CD8-positive, alpha-beta memory T cell (primary cell): ENCODE measurements at regions not wholly inside any gene's neighbourhood (a gene's known extent, or its start where the extent isn't known, plus 50 kb on each side); places are given as distances from the start of the nearest gene placed in this dataset.
"Not testable (repeated sequence)": the region's sequence is repeated elsewhere in the genome, so short reads cannot be mapped to it uniquely, and the experiment has no call there.

Experiments used
- CTCF ChIA-PET: fragments of 350-600 bp; sonication (Branson Sonifier 250); formaldehyde crosslinking; loops from one replicate; lab custom pipeline; 2021; ENCODE audit warnings: antibody characterized with exemption; lab: Charles Lee
- POLR2A ChIA-PET: fragments of 350-600 bp; sonication (Branson Sonifier 250); formaldehyde crosslinking; loops from one replicate; lab custom pipeline; 2021; ENCODE audit warnings: antibody characterized with exemption; lab: Charles Lee
- DNase-seq, 5 donors: peaks; one replicate each; pipeline versions ENCODE4 v3.0.0 to v3.0.0-alpha.2; 2020 to 2022; ENCODE audit warnings: mixed read lengths in 1 of 5
- H3K27ac ChIP-seq: one replicate; pipeline ENCODE4 v1.7.0; 2013; ENCODE audit warnings: low read depth, mild to moderate bottlenecking, low read length, moderate library complexity
- H3K27me3 ChIP-seq: 2 replicates; pipeline ENCODE4 v1.7.0; 2013; ENCODE audit warnings: low read length, mild to moderate bottlenecking; ENCODE audit not compliant: insufficient read depth, poor library complexity, severe bottlenecking
- H3K36me3 ChIP-seq: 2 replicates; pipeline ENCODE4 v1.7.0; 2013; ENCODE audit warnings: mild to moderate bottlenecking, low read length, moderate library complexity; ENCODE audit not compliant: insufficient read depth
- H3K4me1 ChIP-seq: 2 replicates; pipeline ENCODE4 v1.7.0; 2013; ENCODE audit warnings: mild to moderate bottlenecking, low read length, moderate library complexity; ENCODE audit not compliant: insufficient read depth
- H3K4me3 ChIP-seq: 2 replicates; pipeline ENCODE4 v1.7.0; 2013; ENCODE audit warnings: mild to moderate bottlenecking, low read length
- H3K9me3 ChIP-seq: 2 replicates; pipeline ENCODE4 v1.7.0; 2013; ENCODE audit warnings: mild to moderate bottlenecking, low read length
- H3K27ac Mint-ChIP-seq, 8 donors: one replicate each; pipeline ENCODE4 v1.8.0; 2020 to 2021; ENCODE audit warnings: mixed read lengths in 8 of 8, mild to moderate bottlenecking in 6 of 8, inconsistent platforms in 3 of 8, moderate library complexity in 3 of 8
- H3K27me3 Mint-ChIP-seq, 2 donors: one replicate each; pipeline ENCODE4 v1.8.0; 2020 to 2021; ENCODE audit warnings: mixed read lengths in 2 of 2, mild to moderate bottlenecking in 1 of 2, moderate library complexity in 1 of 2
- H3K36me3 Mint-ChIP-seq, 3 donors: one replicate each; pipeline ENCODE4 v1.8.0; 2020 to 2021; ENCODE audit warnings: mixed read lengths in 3 of 3, inconsistent platforms in 1 of 3, mild to moderate bottlenecking in 1 of 3
- H3K4me1 Mint-ChIP-seq, 3 donors: one replicate each; pipeline ENCODE4 v1.8.0; 2020 to 2021; ENCODE audit warnings: mixed read lengths in 3 of 3, inconsistent platforms in 1 of 3, mild to moderate bottlenecking in 1 of 3
- H3K4me3 Mint-ChIP-seq, 7 donors: one replicate each; pipeline ENCODE4 v1.8.0; 2020 to 2021; ENCODE audit warnings: mixed read lengths in 7 of 7, mild to moderate bottlenecking in 6 of 7, moderate library complexity in 4 of 7, inconsistent platforms in 2 of 7
- H3K9me3 Mint-ChIP-seq, 5 donors: one replicate each; pipeline ENCODE4 v1.8.0; 2020 to 2022; ENCODE audit warnings: mixed read lengths in 5 of 5, mild to moderate bottlenecking in 3 of 5, moderate library complexity in 2 of 5, inconsistent platforms in 1 of 5

GRCh38 chr3:81087607-81088006 lies 673.8 kb downstream of the GBE1 start:
- H3K4me3 Mint-ChIP-seq = no peak overlapping the region
- CTCF ChIA-PET = interaction anchor here (1.2 kb wide), 1 partner anchor 126 kb away, joined by 3 read pairs; no protein-coding TSS in a partner anchor
- no peaks in the 10 kb centered on the region for H3K36me3 Mint-ChIP-seq
- POLR2A ChIA-PET = no interaction called here
- no peaks in the 10 kb centered on the region for H3K4me1 Mint-ChIP-seq
- Histone ChIP-seq H3K4me1 (no peaks in the 10 kb centered on the region), H3K27me3 (no peaks in the 10 kb centered on the region), H3K9me3 (no peaks in the 10 kb centered on the region), H3K27ac (no peak overlapping the region), H3K4me3 (no peak overlapping the region), H3K36me3 (no peaks in the 10 kb centered on the region)
- H3K27me3 Mint-ChIP-seq = no peaks in the 10 kb centered on the region
- H3K9me3 Mint-ChIP-seq = peaks cover 0 to 33% (median 9%) of the 10 kb centered on the region in 5 donors
- H3K27ac Mint-ChIP-seq = no peak overlapping the region
- no peak for DNase-seq

GRCh38 chr3:81086348-81086747 lies 675.1 kb downstream of the GBE1 start:
- H3K27ac ChIP-seq = no peak overlapping the region
- H3K9me3 ChIP-seq = no peaks in the 10 kb centered on the region
- ChIA-PET POLR2A (no interaction called here), CTCF (no interaction called here)
- H3K27me3 ChIP-seq = no peaks in the 10 kb centered on the region
- no peak overlapping the region for H3K4me3 ChIP-seq
- DNase-seq = no peak
- Mint-ChIP-seq H3K9me3 (peaks cover 0 to 41% (median 8%) of the 10 kb centered on the region in 5 donors), H3K36me3 (no peaks in the 10 kb centered on the region), H3K27ac (no peak overlapping the region), H3K4me3 (no peak overlapping the region), H3K27me3 (no peaks in the 10 kb centered on the region), H3K4me1 (no peaks in the 10 kb centered on the region)
- no peaks in the 10 kb centered on the region for H3K4me1 ChIP-seq
- no peaks in the 10 kb centered on the region for H3K36me3 ChIP-seq

GRCh38 chr3:81080608-81081007 lies 680.8 kb downstream of the GBE1 start:
- Histone ChIP-seq H3K27ac (no peak overlapping the region), H3K36me3 (no peaks in the 10 kb centered on the region), H3K4me3 (no peak overlapping the region), H3K27me3 (no peaks in the 10 kb centered on the region), H3K4me1 (no peaks in the 10 kb centered on the region), H3K9me3 (no peaks in the 10 kb centered on the region)
- ChIA-PET POLR2A (no interaction called here), CTCF (no interaction called here)
- H3K27me3 Mint-ChIP-seq = no peaks in the 10 kb centered on the region
- no peak overlapping the region for H3K27ac Mint-ChIP-seq
- no peak overlapping the region for H3K4me3 Mint-ChIP-seq
- H3K9me3 Mint-ChIP-seq = peaks cover 4 to 30% (median 13%) of the 10 kb centered on the region in 5 donors
- no peaks in the 10 kb centered on the region for H3K4me1 Mint-ChIP-seq
- no peaks in the 10 kb centered on the region for H3K36me3 Mint-ChIP-seq
- no peak for DNase-seq

GRCh38 chr3:81072591-81072990 lies 688.9 kb downstream of the GBE1 start:
- H3K4me3 Mint-ChIP-seq = no peak overlapping the region
- H3K9me3 Mint-ChIP-seq = peaks cover 6 to 22% (median 7%) of the 10 kb centered on the region in 5 donors
- Histone ChIP-seq H3K9me3 (no peaks in the 10 kb centered on the region), H3K4me1 (no peaks in the 10 kb centered on the region), H3K36me3 (no peaks in the 10 kb centered on the region), H3K27me3 (no peaks in the 10 kb centered on the region), H3K27ac (no peak overlapping the region), H3K4me3 (no peak overlapping the region)
- ChIA-PET POLR2A (no interaction called here), CTCF (no interaction called here)
- no peaks in the 10 kb centered on the region for H3K36me3 Mint-ChIP-seq
- H3K27ac Mint-ChIP-seq = no peak overlapping the region
- H3K27me3 Mint-ChIP-seq = no peaks in the 10 kb centered on the region
- no peaks in the 10 kb centered on the region for H3K4me1 Mint-ChIP-seq
- no peak for DNase-seq

- no peak overlapping the region for H3K27ac Mint-ChIP-seq
- H3K4me1 Mint-ChIP-seq = no peaks in the 10 kb centered on the region
- H3K4me3 ChIP-seq = no peak overlapping the region
- H3K36me3 Mint-ChIP-seq = no peaks in the 10 kb centered on the region
- no peaks in the 10 kb centered on the region for H3K27me3 Mint-ChIP-seq
- no peak overlapping the region for H3K4me3 Mint-ChIP-seq
- POLR2A ChIA-PET = no interaction called here
- no peaks in the 10 kb centered on the region for H3K9me3 ChIP-seq
- CTCF ChIA-PET = no interaction called here
- no peaks in the 10 kb centered on the region for H3K4me1 ChIP-seq
- H3K27ac ChIP-seq = no peak overlapping the region
- H3K9me3 Mint-ChIP-seq = peaks cover 7 to 33% (median 14%) of the 10 kb centered on the region in 5 donors
- DNase-seq = no peak
- H3K27me3 ChIP-seq = no peaks in the 10 kb centered on the region
- H3K36me3 ChIP-seq = no peaks in the 10 kb centered on the region
Observed at GRCh38 chr3:81068546-81068945, 692.9 kb downstream of the GBE1 start.

GRCh38 chr3:81063896-81064295 lies 697.5 kb downstream of the GBE1 start:
- no peaks in the 10 kb centered on the region for H3K36me3 Mint-ChIP-seq
- ChIA-PET POLR2A (no interaction called here), CTCF (no interaction called here)
- no peaks in the 10 kb centered on the region for H3K27me3 ChIP-seq
- DNase-seq = no peak
- no peaks in the 10 kb centered on the region for H3K9me3 ChIP-seq
- H3K4me3 Mint-ChIP-seq = no peak overlapping the region
- no peaks in the 10 kb centered on the region for H3K4me1 Mint-ChIP-seq
- H3K9me3 Mint-ChIP-seq = peaks cover 4 to 38% (median 10%) of the 10 kb centered on the region in 5 donors
- no peak overlapping the region for H3K27ac Mint-ChIP-seq
- no peak overlapping the region for H3K4me3 ChIP-seq
- H3K27ac ChIP-seq = no peak overlapping the region
- H3K4me1 ChIP-seq = no peaks in the 10 kb centered on the region
- no peaks in the 10 kb centered on the region for H3K27me3 Mint-ChIP-seq
- no peaks in the 10 kb centered on the region for H3K36me3 ChIP-seq

- H3K4me1 ChIP-seq, H3K27me3 Mint-ChIP-seq, DNase-seq, H3K36me3 Mint-ChIP-seq, H3K4me3 Mint-ChIP-seq, H3K4me1 Mint-ChIP-seq, H3K9me3 ChIP-seq, H3K27ac ChIP-seq, H3K36me3 ChIP-seq, H3K27me3 ChIP-seq, H3K27ac Mint-ChIP-seq, H3K4me3 ChIP-seq, POLR2A ChIA-PET, CTCF ChIA-PET: not testable (repeated sequence)
- peaks cover 0 to 11% (median 3%) of the 10 kb centered on the region in 5 donors for H3K9me3 Mint-ChIP-seq
Observed at GRCh38 chr3:81051133-81051532, 710.3 kb downstream of the GBE1 start.

GRCh38 chr3:81048058-81048665 lies 713.3 kb downstream of the GBE1 start:
- no peak for DNase-seq

More at GRCh38 chr3:81048058-81048665, 713.3 kb downstream of the GBE1 start:
- H3K36me3 Mint-ChIP-seq = no peaks in the 10 kb centered on the region
- no peaks in the 10 kb centered on the region for H3K9me3 ChIP-seq
- POLR2A ChIA-PET = no interaction called here
- H3K4me3 Mint-ChIP-seq = no peak overlapping the region
- no peaks in the 10 kb centered on the region for H3K27me3 Mint-ChIP-seq
- peaks cover 0 to 22% (median 9%) of the 10 kb centered on the region in 5 donors for H3K9me3 Mint-ChIP-seq
- no peak overlapping the region for H3K4me3 ChIP-seq
- CTCF ChIA-PET = no interaction called here
- H3K4me1 Mint-ChIP-seq = no peaks in the 10 kb centered on the region
- H3K27me3 ChIP-seq = no peaks in the 10 kb centered on the region
- no peak overlapping the region for H3K27ac ChIP-seq
- no peak overlapping the region for H3K27ac Mint-ChIP-seq
- H3K4me1 ChIP-seq = no peaks in the 10 kb centered on the region
- H3K36me3 ChIP-seq = no peaks in the 10 kb centered on the region
